ENCODE measurements at regions not wholly inside any gene's neighbourhood (a gene's known extent, or its start where the extent isn't known, plus 50 kb on each side); places are given as distances from the start of the nearest gene placed in this dataset.

DNA sequence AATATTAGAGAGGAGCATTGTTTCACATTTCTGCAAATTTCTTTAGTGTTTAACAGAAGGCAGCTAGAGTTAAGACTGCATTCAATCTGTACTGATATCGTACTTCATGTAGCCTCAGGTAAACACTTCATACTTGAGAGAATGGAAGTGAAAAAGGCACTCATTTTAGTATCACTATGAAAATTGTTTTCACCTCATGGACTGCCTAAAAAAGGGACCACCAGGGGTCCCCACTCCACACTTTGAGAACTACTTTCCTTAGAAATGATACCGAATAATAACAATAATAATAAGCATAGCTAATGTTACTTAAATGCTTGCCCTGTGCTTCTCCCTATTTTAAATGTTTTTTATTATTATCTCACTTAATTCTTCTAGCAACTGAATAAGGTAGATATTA, 95.1 kb downstream of the BLID start:
- TF ChIP-seq, protein P1, sequence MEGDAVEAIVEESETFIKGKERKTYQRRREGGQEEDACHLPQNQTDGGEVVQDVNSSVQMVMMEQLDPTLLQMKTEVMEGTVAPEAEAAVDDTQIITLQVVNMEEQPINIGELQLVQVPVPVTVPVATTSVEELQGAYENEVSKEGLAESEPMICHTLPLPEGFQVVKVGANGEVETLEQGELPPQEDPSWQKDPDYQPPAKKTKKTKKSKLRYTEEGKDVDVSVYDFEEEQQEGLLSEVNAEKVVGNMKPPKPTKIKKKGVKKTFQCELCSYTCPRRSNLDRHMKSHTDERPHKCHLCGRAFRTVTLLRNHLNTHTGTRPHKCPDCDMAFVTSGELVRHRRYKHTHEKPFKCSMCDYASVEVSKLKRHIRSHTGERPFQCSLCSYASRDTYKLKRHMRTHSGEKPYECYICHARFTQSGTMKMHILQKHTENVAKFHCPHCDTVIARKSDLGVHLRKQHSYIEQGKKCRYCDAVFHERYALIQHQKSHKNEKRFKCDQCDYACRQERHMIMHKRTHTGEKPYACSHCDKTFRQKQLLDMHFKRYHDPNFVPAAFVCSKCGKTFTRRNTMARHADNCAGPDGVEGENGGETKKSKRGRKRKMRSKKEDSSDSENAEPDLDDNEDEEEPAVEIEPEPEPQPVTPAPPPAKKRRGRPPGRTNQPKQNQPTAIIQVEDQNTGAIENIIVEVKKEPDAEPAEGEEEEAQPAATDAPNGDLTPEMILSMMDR (IDR thresholded peaks at IDR 0.05 in 2 of 3, conservative IDR thresholded peaks at IDR 0.05 in 1 of 3; ENCODE audit: borderline replicate concordance in 1 of 3, insufficient read depth in 1 of 3, low read depth in 2 of 3, low read length in 2 of 3), result peak; percentile 4 to 46 (median 40); a peak in 4 of 6 replicates
- TF ChIP-seq EZH2phosphoT487 (IDR thresholded peaks at IDR 0.05; ENCODE audit: borderline replicate concordance) (no peak), SIN3A (IDR thresholded peaks at IDR 0.05; ENCODE audit: low read depth) (no peak), POLR2A (IDR thresholded peaks at IDR 0.05; ENCODE audit: borderline replicate concordance, extremely low read depth, insufficient read depth, insufficient read length) (no peak), CBX3 (IDR thresholded peaks at IDR 0.05; ENCODE audit: low read depth) (no peak), SRF (IDR thresholded peaks at IDR 0.05; ENCODE audit: low read depth) (no peak), EZH2 (IDR thresholded peaks at IDR 0.05) (no peak)

Measured in HCT116 (cell line).